ENCODE measurements at regions not wholly inside any gene's neighbourhood (a gene's known extent, or its start where the extent isn't known, plus 50 kb on each side); places are given as distances from the start of the nearest gene placed in this dataset.

GRCh38 chr13:106852436-106852835 lies 284.5 kb upstream of the ARGLU1 start:
- TF ChIP-seq, protein P1, sequence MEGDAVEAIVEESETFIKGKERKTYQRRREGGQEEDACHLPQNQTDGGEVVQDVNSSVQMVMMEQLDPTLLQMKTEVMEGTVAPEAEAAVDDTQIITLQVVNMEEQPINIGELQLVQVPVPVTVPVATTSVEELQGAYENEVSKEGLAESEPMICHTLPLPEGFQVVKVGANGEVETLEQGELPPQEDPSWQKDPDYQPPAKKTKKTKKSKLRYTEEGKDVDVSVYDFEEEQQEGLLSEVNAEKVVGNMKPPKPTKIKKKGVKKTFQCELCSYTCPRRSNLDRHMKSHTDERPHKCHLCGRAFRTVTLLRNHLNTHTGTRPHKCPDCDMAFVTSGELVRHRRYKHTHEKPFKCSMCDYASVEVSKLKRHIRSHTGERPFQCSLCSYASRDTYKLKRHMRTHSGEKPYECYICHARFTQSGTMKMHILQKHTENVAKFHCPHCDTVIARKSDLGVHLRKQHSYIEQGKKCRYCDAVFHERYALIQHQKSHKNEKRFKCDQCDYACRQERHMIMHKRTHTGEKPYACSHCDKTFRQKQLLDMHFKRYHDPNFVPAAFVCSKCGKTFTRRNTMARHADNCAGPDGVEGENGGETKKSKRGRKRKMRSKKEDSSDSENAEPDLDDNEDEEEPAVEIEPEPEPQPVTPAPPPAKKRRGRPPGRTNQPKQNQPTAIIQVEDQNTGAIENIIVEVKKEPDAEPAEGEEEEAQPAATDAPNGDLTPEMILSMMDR (IDR thresholded peaks at IDR 0.05 in 2 of 3, conservative IDR thresholded peaks at IDR 0.05 in 1 of 3; ENCODE audit: borderline replicate concordance in 1 of 3, insufficient read depth in 1 of 3, low read depth in 2 of 3, low read length in 2 of 3) = no peak
- TF ChIP-seq ZNF274 (IDR thresholded peaks at IDR 0.05; ENCODE audit: low read depth, low read length) (no peak), POLR2AphosphoS5 (IDR thresholded peaks at IDR 0.05; ENCODE audit: low read depth, low read length) (no peak), RAD21 (IDR thresholded peaks at IDR 0.05; ENCODE audit: low read depth) (no peak), POLR2A (IDR thresholded peaks at IDR 0.05; ENCODE audit: borderline replicate concordance, extremely low read depth, insufficient read depth, insufficient read length) (no peak)
